C4-2B (cell line): ENCODE measurements at regions not wholly inside any gene's neighbourhood (a gene's known extent, or its start where the extent isn't known, plus 50 kb on each side); places are given as distances from the start of the nearest gene placed in this dataset.

ENCODE experiments used
- H3K27ac ChIP-seq: fragments of 450-650 bp; 2 replicates; pipeline ENCODE4 v1.5.1; 2017
- ZFX ChIP-seq: fragments of 450-650 bp; IDR thresholded peaks from 2 replicates; pipeline ENCODE4 v1.6.1; 2017
- TF ChIP-seq, protein P1 (sequence below): fragments of 450-650 bp; conservative IDR thresholded peaks from 2 replicates; pipeline ENCODE4 v1.5.1; 2017; ENCODE audit warnings: mild to moderate bottlenecking

DNA sequence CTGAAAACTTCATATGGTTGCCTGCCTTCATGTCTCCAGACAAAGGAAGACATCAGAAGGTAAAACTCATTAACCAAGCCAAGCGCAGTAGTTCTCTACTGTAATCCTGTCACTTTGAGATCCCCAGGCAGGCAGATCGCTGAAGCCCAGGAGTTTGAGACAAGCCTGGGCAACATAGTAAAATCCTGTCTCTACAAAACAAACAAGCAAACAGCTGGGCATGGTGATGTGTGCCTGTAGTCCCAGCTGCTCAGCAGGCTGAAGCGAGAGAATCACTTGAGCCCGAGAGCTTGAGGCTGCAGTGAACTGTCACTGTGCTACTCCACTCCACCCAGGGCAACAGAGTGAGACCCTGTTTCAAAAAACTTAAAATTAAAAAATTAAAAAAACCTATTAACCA lies 467.4 kb upstream of the SORCS1 start:
- TF ChIP-seq, protein P1, sequence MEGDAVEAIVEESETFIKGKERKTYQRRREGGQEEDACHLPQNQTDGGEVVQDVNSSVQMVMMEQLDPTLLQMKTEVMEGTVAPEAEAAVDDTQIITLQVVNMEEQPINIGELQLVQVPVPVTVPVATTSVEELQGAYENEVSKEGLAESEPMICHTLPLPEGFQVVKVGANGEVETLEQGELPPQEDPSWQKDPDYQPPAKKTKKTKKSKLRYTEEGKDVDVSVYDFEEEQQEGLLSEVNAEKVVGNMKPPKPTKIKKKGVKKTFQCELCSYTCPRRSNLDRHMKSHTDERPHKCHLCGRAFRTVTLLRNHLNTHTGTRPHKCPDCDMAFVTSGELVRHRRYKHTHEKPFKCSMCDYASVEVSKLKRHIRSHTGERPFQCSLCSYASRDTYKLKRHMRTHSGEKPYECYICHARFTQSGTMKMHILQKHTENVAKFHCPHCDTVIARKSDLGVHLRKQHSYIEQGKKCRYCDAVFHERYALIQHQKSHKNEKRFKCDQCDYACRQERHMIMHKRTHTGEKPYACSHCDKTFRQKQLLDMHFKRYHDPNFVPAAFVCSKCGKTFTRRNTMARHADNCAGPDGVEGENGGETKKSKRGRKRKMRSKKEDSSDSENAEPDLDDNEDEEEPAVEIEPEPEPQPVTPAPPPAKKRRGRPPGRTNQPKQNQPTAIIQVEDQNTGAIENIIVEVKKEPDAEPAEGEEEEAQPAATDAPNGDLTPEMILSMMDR = no peak
- no peak for TF ChIP-seq ZFX

DNA sequence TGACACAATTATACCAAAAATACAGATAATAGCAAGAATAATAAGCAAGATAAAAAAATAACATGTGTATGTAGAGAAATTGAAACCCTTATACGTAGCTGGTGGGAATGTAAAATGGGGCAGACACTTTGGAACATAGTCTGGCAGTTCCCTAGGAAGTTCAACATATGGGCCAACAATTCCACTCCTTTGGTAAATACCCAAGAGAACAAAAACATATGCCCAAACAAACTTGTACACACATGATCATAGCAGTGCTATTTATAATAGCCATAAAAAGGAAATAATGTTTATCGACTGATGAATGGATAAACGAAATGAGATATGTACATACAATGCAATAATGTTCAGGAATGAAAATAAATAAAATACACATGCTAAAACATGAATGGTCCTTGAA lies 462.4 kb upstream of the SORCS1 start:
- TF ChIP-seq ZFX = no peak
- TF ChIP-seq, protein P1 = no peak
- no peak overlapping the region for H3K27ac ChIP-seq

More for the DNA sequence above, 467.4 kb upstream of the SORCS1 start:
- H3K27ac ChIP-seq = no peak overlapping the region

DNA sequence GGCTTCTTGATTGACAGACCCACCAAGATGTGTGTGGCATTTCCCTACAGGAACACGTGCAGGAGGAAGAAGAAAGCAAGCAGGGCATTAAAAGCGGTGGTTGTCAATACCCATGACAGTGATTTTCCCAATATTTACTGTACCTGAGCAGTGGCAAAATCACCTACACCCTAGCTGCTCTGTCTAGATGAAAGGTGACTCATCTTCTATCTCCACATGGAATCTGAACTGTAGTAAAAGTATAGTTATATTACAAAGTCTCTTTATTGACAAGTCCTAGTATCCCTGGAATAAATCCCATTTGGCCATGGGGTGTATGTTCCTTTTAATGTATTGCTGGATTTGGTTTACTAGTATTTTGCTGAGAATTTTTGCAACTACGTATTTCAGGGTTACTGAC lies 458.8 kb upstream of the SORCS1 start:
- TF ChIP-seq ZFX = no peak
- TF ChIP-seq, protein P1 = no peak
- no peak overlapping the region for H3K27ac ChIP-seq

DNA sequence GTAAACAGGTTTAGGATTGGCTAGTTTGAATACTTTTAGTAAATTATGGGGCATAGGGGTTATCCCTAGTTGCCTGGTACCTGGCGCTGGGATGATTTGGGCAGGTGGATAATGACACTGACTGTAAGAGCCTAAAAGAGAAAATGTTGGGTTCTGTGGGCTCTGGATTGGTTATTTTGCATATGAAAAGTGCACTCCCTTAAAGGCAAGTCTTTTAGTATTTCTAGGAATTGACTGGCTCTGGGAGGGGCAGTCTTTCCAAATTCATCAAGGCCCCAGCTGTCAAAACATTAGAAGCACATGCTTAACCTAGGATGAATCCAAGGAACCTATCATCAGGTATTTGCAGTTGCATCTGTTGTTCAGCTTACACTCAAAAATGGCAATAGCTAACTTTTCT lies 454.6 kb upstream of the SORCS1 start:
- TF ChIP-seq, protein P1 = no peak
- no peak for TF ChIP-seq ZFX
- no peak overlapping the region for H3K27ac ChIP-seq

DNA sequence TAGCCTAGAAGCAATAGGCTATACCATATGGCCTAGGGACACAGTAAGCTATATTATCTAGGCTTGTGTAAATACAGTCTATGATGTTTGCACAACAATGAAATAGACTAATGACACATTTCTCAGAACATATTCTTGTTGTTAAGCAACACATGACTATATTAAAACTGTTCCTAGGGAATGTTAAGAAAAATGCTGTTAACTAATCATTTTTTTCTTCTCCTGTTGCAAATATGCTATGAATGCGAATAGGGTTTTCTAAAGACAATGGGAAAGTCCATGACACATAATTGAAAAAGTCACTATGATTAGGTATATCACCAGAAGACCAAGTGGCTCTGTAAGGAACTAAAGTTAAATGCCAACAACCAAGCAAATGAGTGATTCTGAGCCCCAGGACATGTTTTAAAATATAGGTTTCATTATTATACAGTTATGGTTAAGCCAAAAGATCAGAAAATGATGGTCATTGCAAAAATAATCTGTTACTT lies 454.0 kb upstream of the SORCS1 start:
- no peak overlapping the region for H3K27ac ChIP-seq
- no peak for TF ChIP-seq ZFX
- TF ChIP-seq, protein P1 = no peak

DNA sequence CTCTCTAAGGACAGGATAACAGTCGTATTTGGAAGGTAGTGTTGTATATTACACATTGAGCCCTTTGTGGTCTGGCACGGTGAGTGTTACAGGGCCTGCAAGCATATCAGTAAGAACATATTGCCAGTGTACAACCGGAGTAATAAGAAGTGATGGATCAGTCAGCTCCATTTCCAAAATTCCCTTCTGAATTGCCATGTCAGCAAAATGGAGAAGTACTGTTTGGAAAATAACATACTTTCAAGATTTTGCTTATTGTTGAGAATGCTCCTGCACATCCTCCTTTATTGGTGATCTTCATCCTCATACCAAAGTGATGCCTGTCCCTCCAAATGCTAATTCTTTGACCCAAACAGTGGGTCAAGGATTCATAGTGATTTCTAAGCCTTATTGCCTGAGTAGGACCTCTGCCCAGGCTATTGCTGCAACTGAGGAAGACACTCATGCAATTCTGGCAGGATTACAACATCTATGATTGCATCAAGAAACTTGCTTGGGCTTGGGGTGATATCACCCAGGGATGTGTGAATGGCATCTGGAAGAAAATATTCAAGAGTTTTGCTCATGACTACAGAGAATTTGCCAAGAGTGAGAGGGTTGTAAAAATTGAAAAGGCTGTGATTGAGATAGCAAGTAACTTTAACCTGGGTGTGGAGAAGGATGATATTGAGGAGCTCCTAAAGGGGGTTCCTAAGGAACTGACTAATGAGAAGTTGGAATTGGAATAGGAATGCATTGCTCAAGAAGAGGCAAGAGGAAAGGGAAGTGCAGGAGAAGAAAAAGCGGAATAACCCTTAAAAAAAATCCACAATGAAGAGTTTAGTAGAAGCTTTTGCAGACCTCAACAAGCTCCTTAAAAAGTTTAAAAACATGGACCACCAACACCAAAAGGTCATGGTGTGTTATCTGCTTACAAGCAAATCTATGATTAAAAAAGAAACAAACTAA lies 452.2 kb upstream of the SORCS1 start:
- H3K27ac ChIP-seq = no peak overlapping the region

DNA sequence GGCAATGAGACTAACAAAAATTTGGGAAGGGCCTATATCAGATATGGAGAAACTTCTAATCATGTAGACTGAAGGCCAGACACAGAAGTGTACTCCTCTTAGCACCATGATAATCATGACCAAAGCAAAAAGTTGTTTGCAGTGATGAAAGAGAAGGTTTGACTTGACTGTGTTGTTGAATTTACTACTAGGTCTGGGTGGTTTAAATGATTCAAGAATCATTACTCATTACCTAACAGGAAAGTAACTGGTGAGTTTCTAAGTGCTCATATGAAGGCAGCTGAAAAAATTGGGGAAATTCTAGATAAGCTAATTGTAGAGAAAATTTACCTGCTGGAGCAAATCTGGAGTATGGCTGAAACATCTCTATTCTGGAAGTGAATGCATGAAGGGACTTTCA lies 451.5 kb upstream of the SORCS1 start:
- TF ChIP-seq ZFX = no peak
- TF ChIP-seq, protein P1 = no peak

More for the DNA sequence above, 452.2 kb upstream of the SORCS1 start:
- no peak for TF ChIP-seq ZFX
- TF ChIP-seq, protein P1 = no peak

More for the DNA sequence above, 451.5 kb upstream of the SORCS1 start:
- H3K27ac ChIP-seq = no peak overlapping the region
